GM12878 (cell line): ENCODE measurements at regions not wholly inside any gene's neighbourhood (a gene's known extent, or its start where the extent isn't known, plus 50 kb on each side); places are given as distances from the start of the nearest gene placed in this dataset.

Experiments
- CBX5 ChIP-seq: sonication (generic); IDR thresholded peaks from 2 replicates; pipeline ENCODE4 v1.6.1; 2016; ENCODE audit warnings: low read depth, moderate library complexity, mild to moderate bottlenecking, inconsistent platforms
- CTCF ChIP-seq, 3 experiments: IDR thresholded peaks in 2 of 3; conservative IDR thresholded peaks in 1 of 3; 2 replicates each; pipeline ENCODE4 v1.5.1; 2011; ENCODE audit warnings: low read depth in 3 of 3, low read length in 3 of 3, mild to moderate bottlenecking in 3 of 3, control low read depth in 2 of 3, moderate library complexity in 2 of 3, inconsistent platforms in 1 of 3, mixed read lengths in 1 of 3; ENCODE audit not compliant: control insufficient read depth in 2 of 3, insufficient read depth in 1 of 3; ENCODE audit errors: extremely low read depth in 1 of 3
- FOXM1 ChIP-seq: IDR thresholded peaks from 2 replicates; pipeline ENCODE4 v1.6.1; 2012; ENCODE audit warnings: low read depth, mild to moderate bottlenecking, inconsistent platforms, low read length, moderate library complexity

- TF ChIP-seq FOXM1 (no peak), CBX5 (no peak), CTCF (IDR thresholded peaks at IDR 0.05 in 2 of 3, conservative IDR thresholded peaks at IDR 0.05 in 1 of 3; ENCODE audit: control insufficient read depth in 2 of 3, extremely low read depth in 1 of 3, insufficient read depth in 1 of 3, low read depth in 3 of 3, low read length in 3 of 3) (no peak)
These were observed 391.5 kb upstream of the CHORDC1 start for GRCh38 chr11:90614318-90614717.
